Neuronal stem cell (in vitro differentiated cells): ENCODE measurements at regions not wholly inside any gene's neighbourhood (a gene's known extent, or its start where the extent isn't known, plus 50 kb on each side); places are given as distances from the start of the nearest gene placed in this dataset.

Experiments
- DNase-seq: peaks from one replicate; pipeline ENCODE4 v3.0.0-alpha.2; 2013; ENCODE audit warnings: low spot score
- H2AFZ ChIP-seq: one replicate; pipeline ENCODE4 v1.6.1; 2013; ENCODE audit warnings: mild to moderate bottlenecking, low read length, inconsistent platforms
- H2AK5ac ChIP-seq: 2 replicates; pipeline ENCODE4 v1.6.1; 2013; ENCODE audit warnings: low read depth, mild to moderate bottlenecking, inconsistent platforms, low read length, moderate library complexity, mixed read lengths
- H2BK120ac ChIP-seq: 2 replicates; pipeline ENCODE4 v1.6.1; 2013; ENCODE audit warnings: low read depth, mild to moderate bottlenecking, inconsistent platforms, low read length, moderate library complexity, mixed read lengths
- H2BK12ac ChIP-seq: one replicate; pipeline ENCODE4 v1.6.1; 2013; ENCODE audit warnings: low read length, inconsistent platforms
- H2BK15ac ChIP-seq: 2 replicates; pipeline ENCODE4 v1.6.1; 2013; ENCODE audit warnings: mild to moderate bottlenecking, low read length, inconsistent platforms, mixed read lengths
- H2BK5ac ChIP-seq: one replicate; pipeline ENCODE4 v1.6.1; 2013; ENCODE audit warnings: inconsistent platforms, mild to moderate bottlenecking, low read length, moderate library complexity
- H3K14ac ChIP-seq: one replicate; pipeline ENCODE4 v1.6.1; 2013; ENCODE audit warnings: low read length, inconsistent platforms
- H3K18ac ChIP-seq: 2 replicates; pipeline ENCODE4 v1.6.1; 2013; ENCODE audit warnings: low read length, inconsistent platforms
- H3K23ac ChIP-seq: 2 replicates; pipeline ENCODE4 v1.6.1; 2013; ENCODE audit warnings: low read depth, mild to moderate bottlenecking, mixed read lengths, low read length, inconsistent platforms; ENCODE audit not compliant: poor library complexity
- H3K27ac ChIP-seq: replicated peaks from 3 replicates; pipeline ENCODE4 v1.5.1; 2013; ENCODE audit warnings: low read length, inconsistent platforms
- H3K27me3 ChIP-seq, 3 experiments: 2 replicates each; pipeline ENCODE4 v1.6.1; 2013; ENCODE audit warnings: low read length in 3 of 3, mild to moderate bottlenecking in 2 of 3, inconsistent platforms in 1 of 3, low read depth in 1 of 3, mixed read lengths in 1 of 3, moderate library complexity in 1 of 3; ENCODE audit not compliant: control insufficient read depth in 3 of 3, insufficient read depth in 3 of 3
- H3K36me3 ChIP-seq, 2 donors: replicated peaks in 1 of 2; 2 replicates each; pipeline ENCODE4 v1.6.1; 2013; ENCODE audit warnings: low read length in 2 of 2; ENCODE audit not compliant: control insufficient read depth in 2 of 2, insufficient read depth in 2 of 2
- H3K4ac ChIP-seq: 2 replicates; pipeline ENCODE4 v1.6.1; 2013; ENCODE audit warnings: inconsistent platforms, mild to moderate bottlenecking, low read length, moderate library complexity
- H3K4me1 ChIP-seq, 2 donors: 1 replicate in 1 of 2; 2 replicates in 1 of 2; pipeline ENCODE4 v1.6.1; 2013; ENCODE audit warnings: low read length in 2 of 2, low read depth in 1 of 2; ENCODE audit not compliant: control insufficient read depth in 2 of 2, insufficient read depth in 1 of 2
- H3K4me2 ChIP-seq: one replicate; pipeline ENCODE4 v1.6.1; 2013; ENCODE audit warnings: mild to moderate bottlenecking, low read length, inconsistent platforms; ENCODE audit not compliant: insufficient read depth, poor library complexity, severe bottlenecking
- H3K4me3 ChIP-seq, 2 donors: 2 replicates each; pipeline ENCODE4 v1.5.1; 2013; ENCODE audit warnings: low read length in 2 of 2, mild to moderate bottlenecking in 2 of 2, inconsistent platforms in 1 of 2, moderate library complexity in 1 of 2
- H3K79me1 ChIP-seq: one replicate; pipeline ENCODE4 v1.6.1; 2013; ENCODE audit warnings: low read depth, mild to moderate bottlenecking, inconsistent platforms, low read length, moderate library complexity
- H3K9ac ChIP-seq: one replicate; pipeline ENCODE4 v1.6.1; 2013; ENCODE audit warnings: mild to moderate bottlenecking, low read depth, low read length, inconsistent platforms; ENCODE audit not compliant: poor library complexity
- H3K9me3 ChIP-seq, 2 donors: replicated peaks in 1 of 2; 2 replicates each; pipeline versions ENCODE3 to v1.6.1; 2013; ENCODE audit warnings: low read length in 2 of 2, mild to moderate bottlenecking in 2 of 2, inconsistent platforms in 1 of 2, low read depth in 1 of 2, mixed read lengths in 1 of 2, moderate library complexity in 1 of 2; ENCODE audit not compliant: control insufficient read depth in 2 of 2, insufficient read depth in 1 of 2
- H4K8ac ChIP-seq: one replicate; pipeline ENCODE4 v1.6.1; 2013; ENCODE audit warnings: low read depth, mild to moderate bottlenecking, inconsistent platforms, low read length, moderate library complexity
- H4K91ac ChIP-seq: one replicate; pipeline ENCODE4 v1.6.1; 2013; ENCODE audit warnings: low read length, low read depth, mild to moderate bottlenecking, inconsistent platforms; ENCODE audit not compliant: poor library complexity
- WGBS, 2 donors: extraction: QIAGEN DNeasy Blood & Tissue Kit; methylation state at CpG; one replicate each; pipeline ENCODE4 v1.1.7; 2013; ENCODE audit warnings: missing lambda C conversion rate in 2 of 2, mixed read lengths in 1 of 2; ENCODE audit not compliant: insufficient read length in 2 of 2, insufficient replicate concordance in 1 of 2; ENCODE audit errors: extremely low coverage in 2 of 2; 5-methylcytosine and 5-hydroxymethylcytosine counted together

- no peaks in the 10 kb centered on the region for H3K27me3 ChIP-seq
- no peak overlapping the region for H2BK120ac ChIP-seq
- no peaks in the 10 kb centered on the region for H3K36me3 ChIP-seq
- no CpG with 5 or more reads among the region's 2 CpGs for WGBS, 2 donors
- H3K79me1 ChIP-seq, result no peaks in the 10 kb centered on the region
- no peak overlapping the region for H3K4me2 ChIP-seq
- no peak overlapping the region for H2AK5ac ChIP-seq
- no peak overlapping the region for H2AFZ ChIP-seq
- no peak overlapping the region for H3K9ac ChIP-seq
- H3K4me1 ChIP-seq, result peaks cover 7 to 12% of the 10 kb centered on the region in 2 donors
- H4K91ac ChIP-seq, result no peak overlapping the region
- no peak overlapping the region for H3K14ac ChIP-seq
- H2BK15ac ChIP-seq, result no peak overlapping the region
- H3K23ac ChIP-seq, result no peak overlapping the region
- H3K18ac ChIP-seq, result no peak overlapping the region
- H2BK5ac ChIP-seq, result no peak overlapping the region
- DNase-seq, result peak; percentile 6
- no peak overlapping the region for H2BK12ac ChIP-seq
- H3K4me3 ChIP-seq, result no peak overlapping the region
- H4K8ac ChIP-seq, result no peak overlapping the region
- no peak overlapping the region for H3K27ac ChIP-seq
- H3K4ac ChIP-seq, result no peak overlapping the region
- no peaks in the 10 kb centered on the region for H3K9me3 ChIP-seq
These were observed 594.3 kb upstream of the ADGRL3 start for GRCh38 chr4:60605646-60606354.

- no peak for DNase-seq
- no CpG with 5 or more reads among the region's 9 CpGs for WGBS, 2 donors
- Histone ChIP-seq H2BK15ac (no peak overlapping the region), H2BK120ac (no peak overlapping the region), H3K14ac (no peak overlapping the region), H3K4me2 (no peak overlapping the region), H4K91ac (no peak overlapping the region), H2AK5ac (no peak overlapping the region), H3K36me3 (no peaks in the 10 kb centered on the region), H3K4me3 (no peak overlapping the region), H3K4me1 (peaks cover 4 to 7% of the 10 kb centered on the region in 2 donors), H2BK12ac (no peak overlapping the region), H4K8ac (no peak overlapping the region), H2BK5ac (no peak overlapping the region), H3K27ac (no peak overlapping the region), H2AFZ (no peak overlapping the region), H3K27me3 (no peaks in the 10 kb centered on the region), H3K18ac (no peak overlapping the region), H3K23ac (no peak overlapping the region), H3K9me3 (peaks cover 0 to 5% of the 10 kb centered on the region in 2 donors), H3K79me1 (no peaks in the 10 kb centered on the region), H3K4ac (no peak overlapping the region), H3K9ac (no peak overlapping the region)
These were observed 588.2 kb upstream of the ADGRL3 start for GRCh38 chr4:60611762-60612496.

- no peak overlapping the region for H3K14ac ChIP-seq
- no peak overlapping the region for H4K91ac ChIP-seq
- H3K36me3 ChIP-seq, result no peaks in the 10 kb centered on the region
- H4K8ac ChIP-seq, result no peak overlapping the region
- H2BK15ac ChIP-seq, result no peak overlapping the region
- H2BK120ac ChIP-seq, result no peak overlapping the region
- no peak overlapping the region for H3K27ac ChIP-seq
- no peak overlapping the region for H3K4me2 ChIP-seq
- no peak overlapping the region for H2AK5ac ChIP-seq
- no peak overlapping the region for H3K4me3 ChIP-seq
- H3K9me3 ChIP-seq, result peaks cover 0 to 5% of the 10 kb centered on the region in 2 donors
- no peaks in the 10 kb centered on the region for H3K27me3 ChIP-seq
- H3K4ac ChIP-seq, result no peak overlapping the region
- no peak overlapping the region for H2BK12ac ChIP-seq
- no peak overlapping the region for H3K18ac ChIP-seq
- H2BK5ac ChIP-seq, result no peak overlapping the region
- no peak overlapping the region for H2AFZ ChIP-seq
- no peak overlapping the region for H3K9ac ChIP-seq
- no peak for DNase-seq
- no peak overlapping the region for H3K23ac ChIP-seq
- no peaks in the 10 kb centered on the region for H3K79me1 ChIP-seq
- no CpG with 5 or more reads among the region's 4 CpGs for WGBS, 2 donors
- no peaks in the 10 kb centered on the region for H3K4me1 ChIP-seq
These were observed 582.4 kb upstream of the ADGRL3 start for GRCh38 chr4:60617731-60618130.

GRCh38 chr4:60619531-60620305 lies 580.4 kb upstream of the ADGRL3 start:
- H3K9ac ChIP-seq, result no peak overlapping the region
- no peak overlapping the region for H3K4ac ChIP-seq
- no peak overlapping the region for H3K18ac ChIP-seq
- no peak overlapping the region for H2BK12ac ChIP-seq
- H3K14ac ChIP-seq, result no peak overlapping the region
- no CpG with 5 or more reads among the region's 2 CpGs for WGBS, 2 donors
- H3K4me2 ChIP-seq, result no peak overlapping the region
- no peaks in the 10 kb centered on the region for H3K4me1 ChIP-seq
- no peak overlapping the region for H2BK5ac ChIP-seq
- H2AK5ac ChIP-seq, result no peak overlapping the region
- no peak overlapping the region for H4K91ac ChIP-seq
- no peak overlapping the region for H4K8ac ChIP-seq
- DNase-seq, result no peak
- no peaks in the 10 kb centered on the region for H3K79me1 ChIP-seq
- H3K23ac ChIP-seq, result no peak overlapping the region
- no peak overlapping the region for H2AFZ ChIP-seq
- H2BK15ac ChIP-seq, result no peak overlapping the region
- H3K36me3 ChIP-seq, result no peaks in the 10 kb centered on the region
- H3K27ac ChIP-seq, result no peak overlapping the region
- no peak overlapping the region for H3K4me3 ChIP-seq
- H3K27me3 ChIP-seq, result no peaks in the 10 kb centered on the region
- H2BK120ac ChIP-seq, result no peak overlapping the region
- peaks cover 0 to 5% of the 10 kb centered on the region in 2 donors for H3K9me3 ChIP-seq
